Vagina (tissue), 2 donors: ENCODE measurements at regions not wholly inside any gene's neighbourhood (a gene's known extent, or its start where the extent isn't known, plus 50 kb on each side); places are given as distances from the start of the nearest gene placed in this dataset.

Experiments used
- DNase-seq, 2 donors: peaks; one replicate each; pipeline ENCODE4 v3.0.0-alpha.2; 2017; ENCODE audit errors: extremely low spot score in 2 of 2
- H3K27ac ChIP-seq: fragments of 200-600 bp; sonication (generic); one replicate; pipeline ENCODE4 v1.5.1; 2019
- H3K27me3 ChIP-seq: fragments of 200-600 bp; sonication (generic); one replicate; pipeline ENCODE4 v1.5.1; 2019
- H3K36me3 ChIP-seq, 2 donors: fragments of 200-600 bp; sonication (generic); one replicate each; pipeline ENCODE4 v1.5.1; 2017 to 2019
- H3K4me1 ChIP-seq: fragments of 200-600 bp; sonication (generic); one replicate; pipeline ENCODE4 v1.5.1; 2019
- H3K4me3 ChIP-seq, 2 donors: fragments of 200-600 bp; sonication (generic); 1 replicate in 1 of 2; 2 replicates in 1 of 2; pipeline ENCODE4 v1.5.1; 2016 to 2019
- H3K9me3 ChIP-seq: fragments of 200-600 bp; sonication (generic); one replicate; pipeline ENCODE4 v1.5.1; 2019
- CTCF ChIP-seq, 3 experiments: fragments of 450-650 bp in 2 of 3; fragments of 200-600 bp in 1 of 3; sonication (generic) in 1 of 3; IDR thresholded peaks; one replicate each; pipeline ENCODE4 v1.5.1; 2017 to 2019; ENCODE audit warnings: antibody characterized with exemption in 3 of 3, mild to moderate bottlenecking in 2 of 3, moderate library complexity in 2 of 3
- POLR2A ChIP-seq, 2 donors: fragments of 450-650 bp; IDR thresholded peaks; one replicate each; pipeline ENCODE4 v1.6.1; 2017; ENCODE audit warnings: antibody characterized with exemption in 2 of 2, mild to moderate bottlenecking in 2 of 2, moderate library complexity in 2 of 2
- POLR2AphosphoS5 ChIP-seq, 2 donors: sonication (generic); formaldehyde crosslinking; IDR thresholded peaks; one replicate each; pipeline ENCODE4 v1.9.0; 2017; ENCODE audit warnings: antibody characterized with exemption in 2 of 2, mild to moderate bottlenecking in 2 of 2, low read depth in 1 of 2; ENCODE audit not compliant: insufficient read depth in 1 of 2
- intact Hi-C: fragments of 100-400 bp; cut with DNase I; formaldehyde crosslinking; loops from one replicate; pipeline ENCODE4 v1.15.1; 2023

DNA sequence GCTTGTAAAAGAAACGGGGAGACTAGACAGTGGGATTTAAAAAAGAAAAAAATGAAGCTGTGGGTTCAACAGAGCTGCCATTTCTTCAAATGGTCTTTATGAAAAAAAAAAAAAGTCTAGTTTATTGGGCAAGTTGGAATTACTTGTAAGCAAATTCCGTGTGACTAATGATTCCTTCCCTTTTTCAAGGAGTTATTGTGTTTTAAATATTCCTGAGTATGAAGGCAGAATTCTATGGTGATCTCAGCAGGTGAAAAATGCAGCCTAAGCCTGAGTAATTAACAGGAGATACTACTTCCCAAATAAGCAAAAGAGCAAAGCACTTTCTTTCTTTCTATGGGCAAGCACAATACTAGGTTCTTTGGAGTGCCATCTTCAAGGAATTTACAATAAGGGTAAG is 481.9 kb downstream of the ZNF608 start:
- peaks cover 17% of the 10 kb centered on the region for H3K4me1 ChIP-seq
- H3K9me3 ChIP-seq, result no peaks in the 10 kb centered on the region
- no peak for TF ChIP-seq POLR2A (IDR thresholded peaks at IDR 0.05)
- intact Hi-C loops, result no loop called here
- DNase-seq, result no peak
- H3K4me3 ChIP-seq, result no peak overlapping the region
- no peaks in the 10 kb centered on the region for H3K27me3 ChIP-seq
- no peak overlapping the region for H3K27ac ChIP-seq
- H3K36me3 ChIP-seq, result no peaks in the 10 kb centered on the region

DNA sequence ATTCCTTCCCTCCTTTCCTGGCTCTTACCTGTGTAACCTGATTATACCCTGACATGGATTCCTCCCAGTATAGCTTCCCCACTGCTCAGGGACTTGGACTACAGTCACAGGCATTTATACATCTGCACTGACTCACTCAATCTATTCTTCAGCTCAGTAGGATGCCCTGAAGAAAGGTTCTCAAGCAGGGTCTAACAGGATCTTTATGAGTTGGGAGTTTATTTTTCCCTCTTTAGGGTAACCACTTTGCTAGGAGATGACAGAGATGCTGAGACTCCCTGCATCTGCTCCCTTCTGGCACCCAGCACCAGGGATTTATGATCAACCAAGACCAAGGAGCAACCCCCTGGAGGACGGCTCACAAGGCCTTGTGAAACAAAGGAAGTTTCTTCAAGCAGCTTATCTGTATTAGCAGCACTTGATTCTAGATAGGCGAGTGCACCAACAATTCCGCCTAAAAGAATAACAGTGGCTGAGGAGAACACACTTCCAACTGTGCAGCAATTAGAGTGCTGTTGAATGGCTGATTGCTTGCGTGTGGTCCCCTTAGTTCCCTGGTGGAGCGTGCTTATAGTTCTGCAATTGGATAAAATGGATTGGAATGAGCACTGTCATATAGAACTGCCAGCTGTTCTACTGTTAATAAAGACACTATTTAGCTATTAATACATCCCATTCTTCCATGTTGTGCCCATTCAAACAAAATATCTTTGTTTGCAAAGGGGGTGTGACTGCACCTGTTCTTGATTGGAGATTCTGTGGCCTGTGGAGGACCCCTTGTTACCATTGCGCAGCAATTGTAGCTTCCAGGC is 482.6 kb downstream of the ZNF608 start:
- Histone ChIP-seq H3K9me3 (no peaks in the 10 kb centered on the region), H3K4me3 (no peak overlapping the region), H3K27me3 (no peaks in the 10 kb centered on the region), H3K36me3 (no peaks in the 10 kb centered on the region), H3K4me1 (peaks cover 17% of the 10 kb centered on the region), H3K27ac (no peak overlapping the region)
- intact Hi-C loops, result no loop called here
- DNase-seq, result no peak
- TF ChIP-seq POLR2AphosphoS5 (IDR thresholded peaks at IDR 0.05; ENCODE audit: insufficient read depth in 1 of 2, low read depth in 1 of 2), result no peak
- no peak for TF ChIP-seq POLR2A (IDR thresholded peaks at IDR 0.05)
- no peak for TF ChIP-seq CTCF (IDR thresholded peaks at IDR 0.05)

DNA sequence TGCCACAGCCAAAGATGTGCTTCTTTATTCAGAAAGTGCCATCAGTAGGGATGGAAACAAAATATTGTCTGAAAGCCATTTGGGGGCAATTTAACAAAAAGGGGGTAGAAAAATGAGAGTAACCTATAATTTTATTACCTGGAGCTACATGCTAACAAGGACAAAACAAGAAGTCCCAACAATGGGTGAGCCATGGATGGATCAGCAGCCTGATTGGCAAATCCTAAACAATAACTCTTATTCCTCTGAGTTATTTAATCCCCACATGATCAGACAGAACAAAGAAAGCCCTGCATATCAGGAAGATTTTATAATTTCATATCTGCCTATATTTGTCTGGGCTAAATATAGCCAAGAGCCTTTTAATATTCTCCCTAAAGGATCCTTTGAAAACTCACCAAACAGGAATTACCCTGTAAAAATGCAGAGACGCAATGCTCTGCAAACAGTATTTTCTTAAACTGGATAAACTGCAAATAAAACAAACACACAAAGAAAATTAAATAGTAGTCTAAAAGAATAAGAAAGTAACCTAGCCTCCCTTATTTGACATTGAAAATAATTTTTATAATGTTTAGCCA is 483.4 kb downstream of the ZNF608 start:
- intact Hi-C loops, result no loop called here
- Histone ChIP-seq H3K9me3 (no peaks in the 10 kb centered on the region), H3K27me3 (no peaks in the 10 kb centered on the region), H3K36me3 (no peaks in the 10 kb centered on the region), H3K4me3 (no peak overlapping the region), H3K4me1 (peaks cover 17% of the 10 kb centered on the region), H3K27ac (no peak overlapping the region)
- TF ChIP-seq POLR2A (IDR thresholded peaks at IDR 0.05), result no peak
- DNase-seq, result no peak

DNA sequence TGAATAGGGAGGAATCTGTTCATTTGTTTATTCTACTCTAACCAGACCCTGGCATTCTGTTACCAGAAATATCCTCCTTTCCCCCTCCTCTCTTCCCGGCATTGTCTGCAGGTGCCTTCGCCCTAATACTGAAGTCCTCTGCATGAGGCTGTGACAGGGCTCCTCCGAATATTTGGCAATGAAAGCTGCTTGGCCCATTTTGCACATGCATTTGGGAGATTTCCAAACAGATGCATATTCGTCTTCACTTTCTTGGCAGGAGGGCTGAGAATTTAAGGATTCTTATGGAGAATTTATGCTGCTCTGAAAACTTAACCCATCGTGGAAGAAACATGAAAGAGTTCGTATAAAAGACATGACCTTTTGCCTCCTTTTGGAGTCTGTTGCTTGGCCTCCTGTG is 484.0 kb downstream of the ZNF608 start:
- DNase-seq, result no peak
- Histone ChIP-seq H3K27ac (no peak overlapping the region), H3K27me3 (no peaks in the 10 kb centered on the region), H3K9me3 (no peaks in the 10 kb centered on the region), H3K4me1 (peaks cover 17% of the 10 kb centered on the region), H3K4me3 (no peak overlapping the region), H3K36me3 (no peaks in the 10 kb centered on the region)
- intact Hi-C loops, result no loop called here
- TF ChIP-seq POLR2A (IDR thresholded peaks at IDR 0.05) (no peak), CTCF (IDR thresholded peaks at IDR 0.05) (no peak), POLR2AphosphoS5 (IDR thresholded peaks at IDR 0.05; ENCODE audit: insufficient read depth in 1 of 2, low read depth in 1 of 2) (no peak)

DNA sequence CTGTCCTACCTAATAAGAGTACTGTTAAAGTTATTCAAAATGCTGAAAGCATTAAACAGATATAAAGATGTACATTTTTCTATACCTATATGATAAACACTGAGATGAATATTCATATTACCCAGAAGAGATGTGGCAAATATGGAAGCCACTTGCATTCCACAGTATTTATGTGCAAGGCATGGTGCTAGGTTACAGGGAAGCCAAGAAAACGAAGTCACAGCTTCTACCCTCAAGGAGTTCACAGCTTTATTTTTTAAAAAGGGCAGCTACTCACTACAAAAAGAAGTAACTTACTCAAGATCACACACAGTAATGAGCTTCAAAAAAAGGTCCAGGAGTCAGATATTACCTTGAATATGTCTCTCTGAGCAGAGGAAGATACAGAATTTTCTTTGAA is 484.6 kb downstream of the ZNF608 start:
- no peaks in the 10 kb centered on the region for H3K27me3 ChIP-seq
- TF ChIP-seq POLR2A (IDR thresholded peaks at IDR 0.05), result no peak
- no peak for TF ChIP-seq CTCF (IDR thresholded peaks at IDR 0.05)
- TF ChIP-seq POLR2AphosphoS5 (IDR thresholded peaks at IDR 0.05; ENCODE audit: insufficient read depth in 1 of 2, low read depth in 1 of 2), result no peak

GRCh38 chr5:124260921-124261515 is 485.4 kb downstream of the ZNF608 start:
- H3K27me3 ChIP-seq, result no peaks in the 10 kb centered on the region
- intact Hi-C loops, result no loop called here
- H3K27ac ChIP-seq, result no peak overlapping the region
- H3K4me1 ChIP-seq, result peaks cover 17% of the 10 kb centered on the region
- DNase-seq, result no peak
- no peak overlapping the region for H3K4me3 ChIP-seq
- TF ChIP-seq POLR2AphosphoS5 (IDR thresholded peaks at IDR 0.05; ENCODE audit: insufficient read depth in 1 of 2, low read depth in 1 of 2) (no peak), POLR2A (IDR thresholded peaks at IDR 0.05) (no peak), CTCF (IDR thresholded peaks at IDR 0.05) (no peak)
- H3K9me3 ChIP-seq, result no peaks in the 10 kb centered on the region
- H3K36me3 ChIP-seq, result no peaks in the 10 kb centered on the region

More for the DNA sequence above, 484.6 kb downstream of the ZNF608 start:
- H3K4me3 ChIP-seq, result no peak overlapping the region
- peaks cover 17% of the 10 kb centered on the region for H3K4me1 ChIP-seq
- DNase-seq, result no peak
- H3K9me3 ChIP-seq, result no peaks in the 10 kb centered on the region
- H3K27ac ChIP-seq, result no peak overlapping the region
- no peaks in the 10 kb centered on the region for H3K36me3 ChIP-seq
- intact Hi-C loops, result no loop called here
